Ectodermal cell (in vitro differentiated cells): ENCODE measurements at regions not wholly inside any gene's neighbourhood (a gene's known extent, or its start where the extent isn't known, plus 50 kb on each side); places are given as distances from the start of the nearest gene placed in this dataset.

Experiments used
- H3K27ac ChIP-seq: 2 replicates; pipeline ENCODE4 v1.7.0; 2013; ENCODE audit warnings: mild to moderate bottlenecking, low read depth, low read length; ENCODE audit not compliant: insufficient read depth, poor library complexity, severe bottlenecking
- H3K27me3 ChIP-seq: 2 replicates; pipeline ENCODE4 v1.7.0; 2013; ENCODE audit warnings: mild to moderate bottlenecking, low read length; ENCODE audit not compliant: insufficient read depth, control insufficient read depth, poor library complexity, severe bottlenecking
- H3K36me3 ChIP-seq: one replicate; pipeline ENCODE4 v1.7.0; 2013; ENCODE audit warnings: low read length; ENCODE audit not compliant: control insufficient read depth, insufficient read depth
- H3K4me1 ChIP-seq: one replicate; pipeline ENCODE4 v1.7.0; 2013; ENCODE audit warnings: low read length; ENCODE audit not compliant: control insufficient read depth, insufficient read depth
- H3K4me3 ChIP-seq: 2 replicates; pipeline ENCODE4 v1.7.0; 2013; ENCODE audit warnings: low read depth, low read length, control low read depth; ENCODE audit not compliant: insufficient read depth
- H3K9me3 ChIP-seq: 2 replicates; pipeline ENCODE4 v1.7.0; 2013; ENCODE audit warnings: mild to moderate bottlenecking, low read length, moderate library complexity; ENCODE audit not compliant: control insufficient read depth
- WGBS, 2 experiments: methylation state at CpG; one replicate each; pipeline ENCODE4 v1.1.7; 2013; ENCODE audit warnings: missing lambda C conversion rate in 2 of 2; 5-methylcytosine and 5-hydroxymethylcytosine counted together

GRCh38 chr5:14965815-14966214, 94.2 kb upstream of the ANKH start:
- H3K27ac ChIP-seq, result no peak overlapping the region
- H3K9me3 ChIP-seq, result no peaks in the 10 kb centered on the region
- H3K36me3 ChIP-seq, result no peaks in the 10 kb centered on the region
- H3K27me3 ChIP-seq, result no peaks in the 10 kb centered on the region
- 78 to 90% methylated on average over 1 of the region's 1 CpG for WGBS, 2 experiments
- no peak overlapping the region for H3K4me3 ChIP-seq
- no peaks in the 10 kb centered on the region for H3K4me1 ChIP-seq

- H3K9me3 ChIP-seq, result no peaks in the 10 kb centered on the region
- no peak overlapping the region for H3K4me3 ChIP-seq
- 84 to 86% methylated on average over 2 of the region's 2 CpGs for WGBS, 2 experiments
- no peaks in the 10 kb centered on the region for H3K36me3 ChIP-seq
- H3K27ac ChIP-seq, result no peak overlapping the region
- no peaks in the 10 kb centered on the region for H3K27me3 ChIP-seq
- no peaks in the 10 kb centered on the region for H3K4me1 ChIP-seq
These were observed 91.0 kb upstream of the ANKH start for GRCh38 chr5:14962604-14963003.

- WGBS, 2 experiments, result 97 to 98% methylated on average over 17 of the region's 17 CpGs
- H3K27ac ChIP-seq, result no peak overlapping the region
- no peaks in the 10 kb centered on the region for H3K36me3 ChIP-seq
- H3K4me1 ChIP-seq, result peaks cover 5% of the 10 kb centered on the region
- H3K27me3 ChIP-seq, result no peaks in the 10 kb centered on the region
- no peaks in the 10 kb centered on the region for H3K9me3 ChIP-seq
- H3K4me3 ChIP-seq, result no peak overlapping the region
These were observed 88.5 kb upstream of the ANKH start for GRCh38 chr5:14960120-14960462.

GRCh38 chr5:14959399-14960119, 88.0 kb upstream of the ANKH start:
- Histone ChIP-seq H3K27ac (no peak overlapping the region), H3K4me1 (peaks cover 5% of the 10 kb centered on the region), H3K4me3 (no peak overlapping the region), H3K9me3 (no peaks in the 10 kb centered on the region), H3K27me3 (no peaks in the 10 kb centered on the region), H3K36me3 (no peaks in the 10 kb centered on the region)
- 91 to 96% methylated on average over 12 of the region's 12 CpGs for WGBS, 2 experiments

GRCh38 chr5:14958188-14958587, 86.6 kb upstream of the ANKH start:
- H3K4me3 ChIP-seq, result no peak overlapping the region
- WGBS, 2 experiments, result 92 to 97% methylated on average over 2 of the region's 2 CpGs
- peaks cover 5% of the 10 kb centered on the region for H3K4me1 ChIP-seq
- no peaks in the 10 kb centered on the region for H3K36me3 ChIP-seq
- no peaks in the 10 kb centered on the region for H3K9me3 ChIP-seq
- H3K27me3 ChIP-seq, result no peaks in the 10 kb centered on the region
- no peak overlapping the region for H3K27ac ChIP-seq

- no peaks in the 10 kb centered on the region for H3K36me3 ChIP-seq
- peaks cover 5% of the 10 kb centered on the region for H3K4me1 ChIP-seq
- H3K4me3 ChIP-seq, result no peak overlapping the region
- H3K27ac ChIP-seq, result no peak overlapping the region
- no peaks in the 10 kb centered on the region for H3K27me3 ChIP-seq
- H3K9me3 ChIP-seq, result no peaks in the 10 kb centered on the region
- WGBS, 2 experiments, result 42 to 46% methylated on average over 6 of the region's 6 CpGs
These were observed 85.0 kb upstream of the ANKH start for GRCh38 chr5:14956423-14957046.

- 91 to 93% methylated on average over 9 of the region's 9 CpGs for WGBS, 2 experiments
- no peak overlapping the region for H3K27ac ChIP-seq
These were observed 83.2 kb upstream of the ANKH start for GRCh38 chr5:14954616-14955343.

GRCh38 chr5:14954216-14954615, 82.6 kb upstream of the ANKH start:
- WGBS, 2 experiments, result 100% methylated on average over 1 of the region's 1 CpG; no CpG with 5 or more reads in 1 of the 2 experiments
- H3K27me3 ChIP-seq, result no peaks in the 10 kb centered on the region
- H3K27ac ChIP-seq, result no peak overlapping the region
- H3K4me3 ChIP-seq, result no peak overlapping the region
- H3K36me3 ChIP-seq, result no peaks in the 10 kb centered on the region
- no peaks in the 10 kb centered on the region for H3K9me3 ChIP-seq
- peaks cover 5% of the 10 kb centered on the region for H3K4me1 ChIP-seq

More at GRCh38 chr5:14954616-14955343, 83.2 kb upstream of the ANKH start:
- H3K4me3 ChIP-seq, result no peak overlapping the region
- H3K4me1 ChIP-seq, result peaks cover 5% of the 10 kb centered on the region
- no peaks in the 10 kb centered on the region for H3K9me3 ChIP-seq
- H3K36me3 ChIP-seq, result no peaks in the 10 kb centered on the region
- no peaks in the 10 kb centered on the region for H3K27me3 ChIP-seq

GRCh38 chr5:14953075-14953607, 81.6 kb upstream of the ANKH start:
- H3K9me3 ChIP-seq, result no peaks in the 10 kb centered on the region
- H3K4me3 ChIP-seq, result no peak overlapping the region
- no peaks in the 10 kb centered on the region for H3K36me3 ChIP-seq
- no peaks in the 10 kb centered on the region for H3K27me3 ChIP-seq
- H3K4me1 ChIP-seq, result peaks cover 5% of the 10 kb centered on the region
- 90 to 92% methylated on average over 8 of the region's 8 CpGs for WGBS, 2 experiments
- H3K27ac ChIP-seq, result no peak overlapping the region

GRCh38 chr5:14948383-14948782, 76.8 kb upstream of the ANKH start:
- H3K36me3 ChIP-seq, result no peaks in the 10 kb centered on the region
- no peaks in the 10 kb centered on the region for H3K4me1 ChIP-seq
- 96 to 98% methylated on average over 4 of the region's 4 CpGs for WGBS, 2 experiments
- no peaks in the 10 kb centered on the region for H3K27me3 ChIP-seq
- H3K4me3 ChIP-seq, result no peak overlapping the region
- no peak overlapping the region for H3K27ac ChIP-seq
- H3K9me3 ChIP-seq, result no peaks in the 10 kb centered on the region
